ENCODE measurements at regions not wholly inside any gene's neighbourhood (a gene's known extent, or its start where the extent isn't known, plus 50 kb on each side); places are given as distances from the start of the nearest gene placed in this dataset.
A peak's percentile ranks its signal among the peaks of the same experiment; 100 is the strongest.

GRCh38 chr1:221162352-221162751 is 283.1 kb downstream of the HLX start:
- DNase-seq (ENCODE audit: low read depth), result peak; percentile 21

GRCh38 chr1:221162939-221163338 is 283.7 kb downstream of the HLX start:
- no peak for DNase-seq (ENCODE audit: low read depth)

GRCh38 chr1:221164029-221164428 is 284.8 kb downstream of the HLX start:
- DNase-seq (ENCODE audit: low read depth), result no peak

GRCh38 chr1:221164951-221165838 is 286.0 kb downstream of the HLX start:
- DNase-seq (ENCODE audit: low read depth), result no peak

- no peak for DNase-seq (ENCODE audit: low read depth)
These were observed 286.7 kb downstream of the HLX start for GRCh38 chr1:221165839-221166500.

- no peak for DNase-seq (ENCODE audit: low read depth)
These were observed 287.5 kb downstream of the HLX start for GRCh38 chr1:221166559-221167318.

GRCh38 chr1:221169447-221169889 is 290.2 kb downstream of the HLX start:
- no peak for DNase-seq (ENCODE audit: low read depth)

- no peak for DNase-seq (ENCODE audit: low read depth)
These were observed 290.9 kb downstream of the HLX start for GRCh38 chr1:221170171-221170570.

GRCh38 chr1:221171768-221172167 is 292.5 kb downstream of the HLX start:
- DNase-seq (ENCODE audit: low read depth), result no peak

GRCh38 chr1:221172841-221173240 is 293.6 kb downstream of the HLX start:
- DNase-seq (ENCODE audit: low read depth), result no peak

- peak; percentile 51 for DNase-seq (ENCODE audit: low read depth)
These were observed 295.2 kb downstream of the HLX start for GRCh38 chr1:221174330-221174993.

- DNase-seq (ENCODE audit: low read depth), result no peak
These were observed 296.0 kb downstream of the HLX start for GRCh38 chr1:221175249-221175648.

GRCh38 chr1:221180704-221181368 is 301.6 kb downstream of the HLX start:
- DNase-seq (ENCODE audit: low read depth), result no peak

GRCh38 chr1:221182791-221183533 is 303.7 kb downstream of the HLX start:
- DNase-seq (ENCODE audit: low read depth), result no peak

GRCh38 chr1:221184131-221184794 is 305.0 kb downstream of the HLX start:
- peak; percentile 42 for DNase-seq (ENCODE audit: low read depth)

GRCh38 chr1:221187174-221187573 is 307.9 kb downstream of the HLX start:
- peak; percentile 50 for DNase-seq (ENCODE audit: low read depth)

GRCh38 chr1:221188458-221188857 is 309.2 kb downstream of the HLX start:
- no peak for DNase-seq (ENCODE audit: low read depth)

- no peak for DNase-seq (ENCODE audit: low read depth)
These were observed 311.0 kb downstream of the HLX start for GRCh38 chr1:221190249-221190648.

- DNase-seq (ENCODE audit: low read depth), result no peak
These were observed 312.8 kb downstream of the HLX start for GRCh38 chr1:221192055-221192454.

GRCh38 chr1:221200464-221200863 is 321.2 kb downstream of the HLX start:
- no peak for DNase-seq (ENCODE audit: low read depth)

Measured in RPMI7951 (cell line).